CD8-positive, alpha-beta memory T cell (primary cell): ENCODE measurements at regions not wholly inside any gene's neighbourhood (a gene's known extent, or its start where the extent isn't known, plus 50 kb on each side); places are given as distances from the start of the nearest gene placed in this dataset.
"Not testable (repeated sequence)": the region's sequence is repeated elsewhere in the genome, so short reads cannot be mapped to it uniquely, and the experiment has no call there.

Source experiments
- CTCF ChIA-PET: fragments of 350-600 bp; sonication (Branson Sonifier 250); formaldehyde crosslinking; loops from one replicate; lab custom pipeline; 2021; ENCODE audit warnings: antibody characterized with exemption; lab: Charles Lee
- POLR2A ChIA-PET: fragments of 350-600 bp; sonication (Branson Sonifier 250); formaldehyde crosslinking; loops from one replicate; lab custom pipeline; 2021; ENCODE audit warnings: antibody characterized with exemption; lab: Charles Lee
- DNase-seq, 5 donors: peaks; one replicate each; pipeline versions ENCODE4 v3.0.0 to v3.0.0-alpha.2; 2020 to 2022; ENCODE audit warnings: mixed read lengths in 1 of 5
- H3K27ac ChIP-seq: one replicate; pipeline ENCODE4 v1.7.0; 2013; ENCODE audit warnings: low read depth, mild to moderate bottlenecking, low read length, moderate library complexity
- H3K27me3 ChIP-seq: 2 replicates; pipeline ENCODE4 v1.7.0; 2013; ENCODE audit warnings: low read length, mild to moderate bottlenecking; ENCODE audit not compliant: insufficient read depth, poor library complexity, severe bottlenecking
- H3K36me3 ChIP-seq: 2 replicates; pipeline ENCODE4 v1.7.0; 2013; ENCODE audit warnings: mild to moderate bottlenecking, low read length, moderate library complexity; ENCODE audit not compliant: insufficient read depth
- H3K4me1 ChIP-seq: 2 replicates; pipeline ENCODE4 v1.7.0; 2013; ENCODE audit warnings: mild to moderate bottlenecking, low read length, moderate library complexity; ENCODE audit not compliant: insufficient read depth
- H3K4me3 ChIP-seq: 2 replicates; pipeline ENCODE4 v1.7.0; 2013; ENCODE audit warnings: mild to moderate bottlenecking, low read length
- H3K9me3 ChIP-seq: 2 replicates; pipeline ENCODE4 v1.7.0; 2013; ENCODE audit warnings: mild to moderate bottlenecking, low read length
- H3K27ac Mint-ChIP-seq, 8 donors: one replicate each; pipeline ENCODE4 v1.8.0; 2020 to 2021; ENCODE audit warnings: mixed read lengths in 8 of 8, mild to moderate bottlenecking in 6 of 8, inconsistent platforms in 3 of 8, moderate library complexity in 3 of 8
- H3K27me3 Mint-ChIP-seq, 2 donors: one replicate each; pipeline ENCODE4 v1.8.0; 2020 to 2021; ENCODE audit warnings: mixed read lengths in 2 of 2, mild to moderate bottlenecking in 1 of 2, moderate library complexity in 1 of 2
- H3K36me3 Mint-ChIP-seq, 3 donors: one replicate each; pipeline ENCODE4 v1.8.0; 2020 to 2021; ENCODE audit warnings: mixed read lengths in 3 of 3, inconsistent platforms in 1 of 3, mild to moderate bottlenecking in 1 of 3
- H3K4me1 Mint-ChIP-seq, 3 donors: one replicate each; pipeline ENCODE4 v1.8.0; 2020 to 2021; ENCODE audit warnings: mixed read lengths in 3 of 3, inconsistent platforms in 1 of 3, mild to moderate bottlenecking in 1 of 3
- H3K4me3 Mint-ChIP-seq, 7 donors: one replicate each; pipeline ENCODE4 v1.8.0; 2020 to 2021; ENCODE audit warnings: mixed read lengths in 7 of 7, mild to moderate bottlenecking in 6 of 7, moderate library complexity in 4 of 7, inconsistent platforms in 2 of 7
- H3K9me3 Mint-ChIP-seq, 5 donors: one replicate each; pipeline ENCODE4 v1.8.0; 2020 to 2022; ENCODE audit warnings: mixed read lengths in 5 of 5, mild to moderate bottlenecking in 3 of 5, moderate library complexity in 2 of 5, inconsistent platforms in 1 of 5

DNA sequence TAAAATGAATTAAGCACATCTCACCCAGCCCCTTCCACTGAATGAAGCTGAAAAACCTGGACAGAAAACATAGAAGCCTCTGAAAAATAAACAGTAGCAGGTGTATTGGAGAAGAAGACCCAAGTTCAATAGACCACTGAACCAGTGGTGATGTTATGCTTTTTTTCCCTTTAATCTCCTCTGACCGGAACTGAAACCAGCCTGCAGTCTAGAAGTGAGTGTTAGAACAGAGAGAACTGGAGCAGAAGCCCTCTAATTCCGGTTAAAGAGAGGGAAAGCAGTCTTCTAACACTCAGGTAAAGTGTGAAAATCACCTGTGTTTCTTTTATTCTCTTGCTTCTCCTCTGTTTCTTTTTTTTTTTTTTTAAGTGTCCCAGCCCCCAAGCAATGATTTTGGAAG lies 83.5 kb upstream of the CCL21 start:
- Mint-ChIP-seq H3K27ac (no peak overlapping the region), H3K9me3 (no peaks in the 10 kb centered on the region), H3K36me3 (no peaks in the 10 kb centered on the region), H3K4me1 (no peaks in the 10 kb centered on the region), H3K27me3 (peaks cover 16 to 73% of the 10 kb centered on the region in 2 donors), H3K4me3 (no peak overlapping the region)
- CTCF ChIA-PET, result no interaction called here
- Histone ChIP-seq H3K27me3 (peaks cover 16% of the 10 kb centered on the region), H3K36me3 (no peaks in the 10 kb centered on the region), H3K4me1 (no peaks in the 10 kb centered on the region), H3K4me3 (no peak overlapping the region), H3K27ac (no peak overlapping the region), H3K9me3 (no peaks in the 10 kb centered on the region)
- POLR2A ChIA-PET, result no interaction called here
- no peak for DNase-seq

GRCh38 chr9:34783951-34784487 lies 74.1 kb upstream of the CCL21 start:
- H3K9me3 Mint-ChIP-seq, result no peaks in the 10 kb centered on the region
- Histone ChIP-seq H3K4me3 (no peak overlapping the region), H3K27ac (no peak overlapping the region), H3K27me3 (no peaks in the 10 kb centered on the region), H3K4me1 (no peaks in the 10 kb centered on the region), H3K9me3 (no peaks in the 10 kb centered on the region), H3K36me3 (no peaks in the 10 kb centered on the region)
- peaks cover 9 to 37% of the 10 kb centered on the region in 2 donors for H3K27me3 Mint-ChIP-seq
- no peak for DNase-seq
- CTCF ChIA-PET, result no interaction called here
- H3K27ac Mint-ChIP-seq, result no peak overlapping the region
- H3K4me3 Mint-ChIP-seq, result no peak overlapping the region
- POLR2A ChIA-PET, result no interaction called here
- H3K36me3 Mint-ChIP-seq, result no peaks in the 10 kb centered on the region
- H3K4me1 Mint-ChIP-seq, result no peaks in the 10 kb centered on the region

GRCh38 chr9:34782372-34782771 lies 72.4 kb upstream of the CCL21 start:
- peaks cover 5 to 35% of the 10 kb centered on the region in 2 donors for H3K27me3 Mint-ChIP-seq
- Histone ChIP-seq H3K27me3 (no peaks in the 10 kb centered on the region), H3K4me1 (no peaks in the 10 kb centered on the region), H3K36me3 (no peaks in the 10 kb centered on the region), H3K27ac (no peak overlapping the region), H3K4me3 (no peak overlapping the region), H3K9me3 (no peaks in the 10 kb centered on the region)
- ChIA-PET CTCF (no interaction called here), POLR2A (no interaction called here)
- no peak overlapping the region for H3K27ac Mint-ChIP-seq
- no peaks in the 10 kb centered on the region for H3K4me1 Mint-ChIP-seq
- no peaks in the 10 kb centered on the region for H3K9me3 Mint-ChIP-seq
- no peak overlapping the region for H3K4me3 Mint-ChIP-seq
- no peaks in the 10 kb centered on the region for H3K36me3 Mint-ChIP-seq
- DNase-seq, result no peak

DNA sequence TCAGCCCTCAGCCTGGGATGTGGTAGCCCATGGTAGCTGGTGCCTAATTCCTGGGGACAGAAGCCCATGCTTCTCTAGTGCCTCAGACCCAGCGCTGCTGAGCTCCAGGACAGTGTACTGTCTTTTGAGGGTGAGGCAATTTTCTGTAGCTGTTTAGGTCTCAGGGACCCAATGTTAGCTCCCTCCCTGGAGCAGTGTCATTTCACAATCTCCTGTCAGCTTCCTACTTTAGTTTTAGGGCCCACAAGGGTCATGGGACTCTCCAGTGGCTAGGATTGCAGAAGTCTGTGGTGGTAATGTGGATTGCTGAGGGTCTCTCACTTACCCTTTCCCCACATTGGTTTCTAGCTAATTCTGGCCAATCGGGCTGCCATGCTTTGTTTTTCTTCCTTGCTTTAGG lies 67.7 kb upstream of the CCL21 start:
- DNase-seq, result no peak
- Histone ChIP-seq H3K36me3 (no peaks in the 10 kb centered on the region), H3K4me3 (no peak overlapping the region), H3K27me3 (no peaks in the 10 kb centered on the region), H3K9me3 (no peaks in the 10 kb centered on the region), H3K4me1 (no peaks in the 10 kb centered on the region), H3K27ac (no peak overlapping the region)
- ChIA-PET POLR2A (no interaction called here), CTCF (no interaction called here)
- H3K27me3 Mint-ChIP-seq, result peaks cover 8 to 39% of the 10 kb centered on the region in 2 donors
- no peak overlapping the region for H3K27ac Mint-ChIP-seq
- no peaks in the 10 kb centered on the region for H3K4me1 Mint-ChIP-seq
- H3K4me3 Mint-ChIP-seq, result no peak overlapping the region
- H3K9me3 Mint-ChIP-seq, result peaks cover 7 to 20% (median 12%) of the 10 kb centered on the region in 5 donors
- H3K36me3 Mint-ChIP-seq, result peaks cover 0 to 5% (median 0%) of the 10 kb centered on the region in 3 donors

DNA sequence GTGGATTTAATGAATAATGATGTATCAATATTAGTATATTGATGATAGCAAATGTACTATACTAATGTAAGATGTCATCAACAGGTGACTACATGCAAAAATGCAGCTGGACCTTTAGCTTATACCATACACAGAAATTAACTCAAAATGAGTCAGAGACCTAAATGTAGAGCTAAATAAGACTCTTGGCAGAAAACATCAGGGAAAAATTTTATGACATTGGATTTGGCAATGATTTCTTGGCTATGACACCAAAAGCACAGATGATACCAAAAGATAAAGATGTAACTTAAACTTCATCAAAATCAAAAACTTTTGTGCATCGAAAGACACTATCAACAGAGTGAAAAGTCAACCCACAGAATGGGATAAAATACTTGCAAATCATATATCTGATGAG lies 64.0 kb upstream of the CCL21 start:
- Mint-ChIP-seq H3K9me3 (peaks cover 7 to 20% (median 12%) of the 10 kb centered on the region in 5 donors), H3K27ac (peak overlapping the region in 1 of 8 donors; percentile 21), H3K4me3 (no peak overlapping the region), H3K27me3 (peaks cover 17 to 57% of the 10 kb centered on the region in 2 donors), H3K36me3 (peaks cover 0 to 5% (median 0%) of the 10 kb centered on the region in 3 donors), H3K4me1 (no peaks in the 10 kb centered on the region)
- Histone ChIP-seq H3K27me3 (no peaks in the 10 kb centered on the region), H3K27ac (no peak overlapping the region), H3K4me1 (no peaks in the 10 kb centered on the region), H3K36me3 (no peaks in the 10 kb centered on the region), H3K4me3 (no peak overlapping the region), H3K9me3 (no peaks in the 10 kb centered on the region)
- DNase-seq, result no peak
- ChIA-PET POLR2A (no interaction called here), CTCF (no interaction called here)

GRCh38 chr9:34773306-34773910 lies 63.5 kb upstream of the CCL21 start:
- no peak for DNase-seq
- H3K27me3 ChIP-seq, result no peaks in the 10 kb centered on the region
- no peak overlapping the region for H3K4me3 ChIP-seq
- peaks cover 7 to 20% (median 12%) of the 10 kb centered on the region in 5 donors for H3K9me3 Mint-ChIP-seq
- ChIA-PET POLR2A (no interaction called here), CTCF (no interaction called here)
- no peak overlapping the region for H3K27ac Mint-ChIP-seq
- H3K4me1 ChIP-seq, result no peaks in the 10 kb centered on the region
- no peaks in the 10 kb centered on the region for H3K36me3 ChIP-seq
- H3K27ac ChIP-seq, result no peak overlapping the region
- peaks cover 17 to 56% of the 10 kb centered on the region in 2 donors for H3K27me3 Mint-ChIP-seq
- H3K9me3 ChIP-seq, result no peaks in the 10 kb centered on the region
- H3K36me3 Mint-ChIP-seq, result peaks cover 0 to 5% (median 0%) of the 10 kb centered on the region in 3 donors
- no peaks in the 10 kb centered on the region for H3K4me1 Mint-ChIP-seq
- H3K4me3 Mint-ChIP-seq, result no peak overlapping the region

- no peak for DNase-seq
- H3K4me3 Mint-ChIP-seq, result no peak overlapping the region
- no peak overlapping the region for H3K27ac Mint-ChIP-seq
- CTCF ChIA-PET, result no interaction called here
- Histone ChIP-seq H3K27me3 (no peaks in the 10 kb centered on the region), H3K27ac (no peak overlapping the region), H3K4me1 (no peaks in the 10 kb centered on the region), H3K9me3 (no peaks in the 10 kb centered on the region), H3K36me3 (no peaks in the 10 kb centered on the region), H3K4me3 (no peak overlapping the region)
- no peaks in the 10 kb centered on the region for H3K36me3 Mint-ChIP-seq
- peaks cover 0 to 13% (median 6%) of the 10 kb centered on the region in 5 donors for H3K9me3 Mint-ChIP-seq
- no peaks in the 10 kb centered on the region for H3K4me1 Mint-ChIP-seq
- POLR2A ChIA-PET, result no interaction called here
- peaks cover 17 to 58% of the 10 kb centered on the region in 2 donors for H3K27me3 Mint-ChIP-seq
Observed at GRCh38 chr9:34771007-34771406, 61.1 kb upstream of the CCL21 start.

- H3K36me3 ChIP-seq, H3K4me1 ChIP-seq, H3K27ac ChIP-seq, H3K9me3 ChIP-seq, H3K36me3 Mint-ChIP-seq, H3K4me3 ChIP-seq, CTCF ChIA-PET, H3K27me3 ChIP-seq, DNase-seq, H3K4me3 Mint-ChIP-seq, H3K9me3 Mint-ChIP-seq, POLR2A ChIA-PET, H3K4me1 Mint-ChIP-seq, H3K27ac Mint-ChIP-seq: not testable (repeated sequence)
- H3K27me3 Mint-ChIP-seq, result peaks cover 17 to 40% of the 10 kb centered on the region in 2 donors
Observed at GRCh38 chr9:34767087-34767486, 57.2 kb upstream of the CCL21 start.
